VCaP (cell line): ENCODE measurements at regions not wholly inside any gene's neighbourhood (a gene's known extent, or its start where the extent isn't known, plus 50 kb on each side); places are given as distances from the start of the nearest gene placed in this dataset.

Experiments used
- H3K27ac ChIP-seq: fragments of 450-650 bp; 2 replicates; pipeline ENCODE4 v1.5.1; 2017
- CTCF ChIP-seq: fragments of 450-650 bp; conservative IDR thresholded peaks from 2 replicates; pipeline ENCODE4 v1.5.1; 2017; ENCODE audit warnings: mild to moderate bottlenecking, moderate library complexity

GRCh38 chr5:73256012-73256411, 83.0 kb downstream of the TMEM174 start:
- no peak overlapping the region for H3K27ac ChIP-seq
- TF ChIP-seq CTCF, result no peak

GRCh38 chr5:73254642-73255041, 81.6 kb downstream of the TMEM174 start:
- TF ChIP-seq CTCF, result no peak
- H3K27ac ChIP-seq, result no peak overlapping the region

GRCh38 chr5:73253047-73253660, 80.2 kb downstream of the TMEM174 start:
- TF ChIP-seq CTCF, result no peak
- no peak overlapping the region for H3K27ac ChIP-seq

GRCh38 chr5:73250645-73251044, 77.7 kb downstream of the TMEM174 start:
- H3K27ac ChIP-seq, result no peak overlapping the region
- no peak for TF ChIP-seq CTCF

- no peak overlapping the region for H3K27ac ChIP-seq
Observed at GRCh38 chr5:73242735-73243134, 69.7 kb downstream of the TMEM174 start.

GRCh38 chr5:73238873-73239272, 65.9 kb downstream of the TMEM174 start:
- no peak for TF ChIP-seq CTCF
- no peak overlapping the region for H3K27ac ChIP-seq

More at GRCh38 chr5:73242735-73243134, 69.7 kb downstream of the TMEM174 start:
- TF ChIP-seq CTCF, result no peak

GRCh38 chr5:73236541-73237128, 63.6 kb downstream of the TMEM174 start:
- no peak overlapping the region for H3K27ac ChIP-seq
- TF ChIP-seq CTCF, result no peak
